ACC112 (cell line): ENCODE measurements at regions not wholly inside any gene's neighbourhood (a gene's known extent, or its start where the extent isn't known, plus 50 kb on each side); places are given as distances from the start of the nearest gene placed in this dataset.

Experiments
- H2AFZ ChIP-seq: fragments of 200-600 bp; sonication (generic); one replicate; pipeline ENCODE4 v1.6.0; 2017; ENCODE audit warnings: antibody characterized with exemption, low read length; ENCODE audit not compliant: unreplicated experiment
- H3K27ac ChIP-seq: fragments of 200-600 bp; sonication (generic); 2 replicates; pipeline ENCODE4 v1.5.1; 2014; ENCODE audit warnings: low read depth, mild to moderate bottlenecking, antibody characterized with exemption, low read length, moderate library complexity
- H3K27me3 ChIP-seq: fragments of 200-600 bp; sonication (generic); 2 replicates; pipeline ENCODE4 v1.6.1; 2014; ENCODE audit warnings: mild to moderate bottlenecking, antibody characterized with exemption, low read length, moderate library complexity, mixed read lengths; ENCODE audit not compliant: insufficient read depth
- H3K36me3 ChIP-seq: fragments of 200-600 bp; sonication (generic); 2 replicates; pipeline ENCODE4 v1.6.1; 2016; ENCODE audit warnings: mild to moderate bottlenecking, antibody characterized with exemption, low read length, moderate library complexity, mixed read lengths; ENCODE audit not compliant: insufficient read depth
- H3K4me1 ChIP-seq: fragments of 200-600 bp; sonication (generic); one replicate; pipeline ENCODE4 v1.6.1; 2016; ENCODE audit warnings: low read length, mixed read lengths; ENCODE audit not compliant: insufficient read depth, unreplicated experiment, control insufficient read depth
- H3K4me3 ChIP-seq: fragments of 200-600 bp; sonication (generic); 2 replicates; pipeline ENCODE4 v1.5.1; 2014; ENCODE audit warnings: mild to moderate bottlenecking, low read depth, low read length
- H3K79me2 ChIP-seq: fragments of 200-600 bp; sonication (generic); one replicate; pipeline ENCODE4 v1.6.0; 2016; ENCODE audit warnings: low read length; ENCODE audit not compliant: control insufficient read depth, unreplicated experiment, insufficient read depth

DNA sequence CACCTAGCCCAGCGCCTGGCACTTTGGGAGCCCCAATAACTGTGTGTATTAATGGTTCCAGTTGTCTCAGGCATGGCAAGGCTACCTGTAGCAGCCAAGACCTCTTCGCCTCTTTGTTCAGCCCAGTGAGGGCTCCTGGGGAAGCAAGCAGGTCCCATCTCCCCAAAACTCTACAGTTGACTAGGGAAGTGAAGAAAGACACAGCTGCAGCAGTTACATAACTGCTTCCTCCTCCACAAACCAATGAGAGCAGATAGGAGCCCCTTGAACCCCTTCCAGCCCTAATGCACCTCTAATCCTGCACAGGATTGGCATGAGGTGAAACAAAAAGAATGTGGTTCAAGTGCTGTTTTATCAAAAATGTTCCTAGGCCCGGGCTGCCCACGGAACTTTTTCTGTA is 100.5 kb downstream of the SYF2 start:
- H3K79me2 ChIP-seq: no peaks in the 10 kb centered on the region
- H3K27me3 ChIP-seq: peaks cover 49% of the 10 kb centered on the region
- H3K27ac ChIP-seq: no peak overlapping the region
- no peak overlapping the region for H3K4me3 ChIP-seq
- no peaks in the 10 kb centered on the region for H3K4me1 ChIP-seq
- H2AFZ ChIP-seq: no peak overlapping the region
- H3K36me3 ChIP-seq: no peaks in the 10 kb centered on the region

GRCh38 chr1:25130895-25131294 is 101.4 kb downstream of the SYF2 start:
- Histone ChIP-seq H3K4me3 (no peak overlapping the region), H3K36me3 (no peaks in the 10 kb centered on the region), H3K79me2 (no peaks in the 10 kb centered on the region), H2AFZ (no peak overlapping the region), H3K27me3 (peaks cover 46% of the 10 kb centered on the region), H3K4me1 (no peaks in the 10 kb centered on the region), H3K27ac (no peak overlapping the region)

DNA sequence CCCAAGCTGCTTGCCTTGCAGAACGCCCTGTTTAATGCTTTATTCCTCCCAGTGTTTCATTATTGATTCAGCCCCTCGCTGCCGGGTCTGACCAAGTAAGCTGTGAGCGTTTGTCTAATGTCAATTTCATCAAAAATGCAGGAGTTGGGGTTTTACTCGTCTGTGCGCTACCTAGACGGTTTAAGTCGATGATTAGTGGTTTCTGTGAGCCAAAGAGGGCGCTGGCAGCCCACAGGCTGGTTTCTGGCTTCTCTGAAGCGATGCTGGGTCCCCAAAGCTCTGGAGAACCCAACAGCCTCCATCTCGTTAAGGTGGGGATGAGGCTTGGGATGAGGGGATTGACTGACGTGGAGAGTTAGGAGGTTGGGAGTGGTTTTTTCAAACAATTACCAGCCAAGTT is 102.9 kb downstream of the SYF2 start:
- no peak overlapping the region for H3K4me3 ChIP-seq
- no peak overlapping the region for H3K27ac ChIP-seq
- no peaks in the 10 kb centered on the region for H3K79me2 ChIP-seq
- H2AFZ ChIP-seq: no peak overlapping the region
- H3K27me3 ChIP-seq: peaks cover 35% of the 10 kb centered on the region
- no peaks in the 10 kb centered on the region for H3K4me1 ChIP-seq
- H3K36me3 ChIP-seq: no peaks in the 10 kb centered on the region

DNA sequence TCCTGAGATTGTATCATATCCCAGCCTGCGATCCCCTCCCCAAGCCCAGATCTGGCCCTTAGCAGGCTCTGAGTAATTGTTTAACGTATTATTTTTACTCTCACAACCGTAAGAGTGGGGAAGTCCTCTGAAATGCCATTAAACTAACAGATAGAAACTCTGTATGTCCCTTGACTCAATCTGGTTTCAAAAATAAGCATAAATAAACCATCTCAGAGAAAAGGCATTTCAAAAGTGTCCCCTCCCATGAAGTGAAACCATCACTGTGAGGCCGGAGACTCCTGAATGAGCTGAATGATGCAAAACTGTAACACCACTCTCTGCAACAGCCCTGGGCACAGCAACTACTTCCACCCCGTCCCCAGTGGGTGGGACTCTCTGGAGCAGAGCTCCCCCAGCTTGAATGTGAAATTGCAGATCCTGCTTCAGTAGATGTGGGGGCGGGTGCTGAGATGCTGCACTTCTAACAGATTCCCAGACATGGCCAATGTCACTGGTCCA is 104.1 kb downstream of the SYF2 start:
- no peak overlapping the region for H3K4me3 ChIP-seq

GRCh38 chr1:25126562-25126961 is 105.7 kb downstream of the SYF2 start:
- H3K27me3 ChIP-seq: peaks cover 17% of the 10 kb centered on the region
- no peak overlapping the region for H3K4me3 ChIP-seq
- H3K36me3 ChIP-seq: no peaks in the 10 kb centered on the region
- H3K27ac ChIP-seq: no peak overlapping the region
- no peak overlapping the region for H2AFZ ChIP-seq
- no peaks in the 10 kb centered on the region for H3K79me2 ChIP-seq
- H3K4me1 ChIP-seq: no peaks in the 10 kb centered on the region

More for the DNA sequence above, 104.1 kb downstream of the SYF2 start:
- no peaks in the 10 kb centered on the region for H3K79me2 ChIP-seq
- H2AFZ ChIP-seq: no peak overlapping the region
- no peaks in the 10 kb centered on the region for H3K36me3 ChIP-seq
- no peaks in the 10 kb centered on the region for H3K4me1 ChIP-seq
- H3K27ac ChIP-seq: no peak overlapping the region
- peaks cover 31% of the 10 kb centered on the region for H3K27me3 ChIP-seq

DNA sequence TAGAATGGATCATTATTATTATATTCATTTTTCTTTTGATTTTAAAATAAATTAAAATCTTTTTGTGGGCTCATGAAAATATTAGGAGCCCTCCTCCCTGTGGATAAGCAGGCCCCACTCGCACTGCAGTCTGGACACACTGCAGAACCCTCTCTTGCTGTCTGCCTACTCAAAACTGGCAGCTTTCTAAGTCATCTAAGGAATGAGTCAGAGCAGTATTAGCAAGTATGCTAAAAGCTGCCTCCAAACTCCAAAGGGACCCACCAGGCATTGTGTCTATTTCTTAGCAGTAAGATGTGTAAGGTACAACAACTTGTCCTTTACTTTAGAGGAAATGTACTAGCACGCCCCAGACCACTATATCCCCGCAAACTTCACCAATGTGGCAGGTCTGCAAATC is 108.8 kb downstream of the SYF2 start:
- H3K27ac ChIP-seq: no peak overlapping the region
- H3K36me3 ChIP-seq: no peaks in the 10 kb centered on the region
- H3K27me3 ChIP-seq: peaks cover 9% of the 10 kb centered on the region; the same call in 1 of the 2 replicates
- H3K79me2 ChIP-seq: no peaks in the 10 kb centered on the region
- H2AFZ ChIP-seq: no peak overlapping the region
- H3K4me1 ChIP-seq: no peaks in the 10 kb centered on the region
- no peak overlapping the region for H3K4me3 ChIP-seq

- Histone ChIP-seq H3K36me3 (no peaks in the 10 kb centered on the region), H3K27ac (no peak overlapping the region), H2AFZ (no peak overlapping the region), H3K4me1 (no peaks in the 10 kb centered on the region), H3K79me2 (no peaks in the 10 kb centered on the region), H3K4me3 (no peak overlapping the region), H3K27me3 (peaks cover 12% of the 10 kb centered on the region; the same call in 1 of the 2 replicates)
These were observed 109.6 kb downstream of the SYF2 start for GRCh38 chr1:25122747-25123146.

GRCh38 chr1:25120281-25120680 is 112.0 kb downstream of the SYF2 start:
- Histone ChIP-seq H2AFZ (no peak overlapping the region), H3K4me3 (no peak overlapping the region), H3K27ac (no peak overlapping the region)

GRCh38 chr1:25118546-25118945 is 113.8 kb downstream of the SYF2 start:
- Histone ChIP-seq H3K27me3 (peaks cover 47% of the 10 kb centered on the region), H2AFZ (no peak overlapping the region), H3K79me2 (no peaks in the 10 kb centered on the region), H3K4me1 (no peaks in the 10 kb centered on the region), H3K27ac (no peak overlapping the region), H3K4me3 (no peak overlapping the region), H3K36me3 (no peaks in the 10 kb centered on the region)

More at GRCh38 chr1:25120281-25120680, 112.0 kb downstream of the SYF2 start:
- peaks cover 30% of the 10 kb centered on the region for H3K27me3 ChIP-seq
- H3K4me1 ChIP-seq: no peaks in the 10 kb centered on the region
- no peaks in the 10 kb centered on the region for H3K36me3 ChIP-seq
- no peaks in the 10 kb centered on the region for H3K79me2 ChIP-seq

DNA sequence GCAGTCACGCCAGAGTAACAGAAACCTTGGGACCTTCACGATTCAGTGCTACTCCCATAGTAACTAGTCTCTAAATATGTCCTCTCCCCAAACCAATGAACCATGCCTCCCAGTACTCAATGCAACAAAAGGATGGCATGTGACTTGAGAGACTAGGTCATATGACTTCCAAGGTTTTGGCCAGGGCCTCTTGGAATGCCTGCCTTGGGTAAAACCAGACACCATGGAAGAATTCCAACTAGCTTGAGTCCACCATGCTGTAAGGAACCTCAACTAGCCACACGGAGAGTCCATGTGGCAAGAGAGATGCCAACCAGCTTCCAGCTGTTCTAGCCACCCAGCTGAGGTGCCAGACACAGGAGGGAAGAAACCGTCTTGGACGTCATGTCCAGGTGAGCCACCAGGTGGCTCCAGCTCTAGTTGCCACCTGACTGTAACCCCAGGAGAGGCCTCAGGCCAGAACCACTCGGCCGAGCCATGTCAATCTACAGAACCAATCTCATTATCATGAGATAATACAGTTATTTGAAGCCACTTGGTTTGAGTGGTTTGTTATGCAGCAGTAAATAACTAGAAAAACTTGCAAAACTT is 115.0 kb downstream of the SYF2 start:
- H3K27me3 ChIP-seq: peaks cover 48% of the 10 kb centered on the region
- no peak overlapping the region for H3K4me3 ChIP-seq
- H3K27ac ChIP-seq: no peak overlapping the region
- H3K4me1 ChIP-seq: no peaks in the 10 kb centered on the region
- H3K79me2 ChIP-seq: no peaks in the 10 kb centered on the region
- H3K36me3 ChIP-seq: no peaks in the 10 kb centered on the region
- no peak overlapping the region for H2AFZ ChIP-seq

GRCh38 chr1:25116832-25117231 is 115.5 kb downstream of the SYF2 start:
- Histone ChIP-seq H2AFZ (no peak overlapping the region), H3K79me2 (no peaks in the 10 kb centered on the region), H3K4me1 (no peaks in the 10 kb centered on the region), H3K4me3 (no peak overlapping the region), H3K27me3 (peaks cover 49% of the 10 kb centered on the region), H3K27ac (no peak overlapping the region), H3K36me3 (no peaks in the 10 kb centered on the region)
